Activated CD4-positive, alpha-beta T cell treated with anti-CD3 and anti-CD28 coated beads, Interleukin-2, Interleukin-6, amounts not matched to agents 100 ng/mL and 50 ng/mL, durations not matched to agents 16 hours and 8 hours (primary cell): ENCODE measurements at regions not wholly inside any gene's neighbourhood (a gene's known extent, or its start where the extent isn't known, plus 50 kb on each side); places are given as distances from the start of the nearest gene placed in this dataset.

ENCODE experiments used
- DNase-seq: peaks from one replicate; pipeline ENCODE4 v3.0.0-alpha.2; 2020

DNA sequence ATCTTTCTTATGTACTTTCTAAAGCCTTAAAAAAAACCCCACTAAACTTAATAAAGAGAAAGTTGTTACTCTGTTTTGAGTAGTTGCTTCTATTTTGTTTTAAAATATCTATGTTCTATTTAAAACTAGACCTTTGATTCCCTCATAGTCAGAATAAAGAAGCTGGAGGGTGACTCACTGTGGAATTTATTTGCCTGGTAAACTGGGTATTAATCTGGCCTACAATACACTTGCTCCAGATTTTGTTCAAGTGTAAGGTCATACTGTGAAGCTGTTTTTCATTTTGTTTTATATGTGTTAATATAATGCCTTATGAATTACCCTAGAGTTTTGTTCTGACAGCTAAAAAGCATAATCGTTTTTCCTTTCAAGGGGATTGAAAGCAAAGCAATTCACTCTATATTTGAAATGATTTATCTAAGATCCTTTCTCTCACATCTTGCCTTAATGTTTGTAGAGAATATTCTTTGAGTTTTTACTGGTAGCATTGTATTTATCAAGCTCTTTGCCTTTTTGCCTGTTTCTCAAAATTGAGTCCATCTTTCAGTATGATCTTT lies 277.4 kb upstream of the PITX2 start:
- no peak for DNase-seq

DNA sequence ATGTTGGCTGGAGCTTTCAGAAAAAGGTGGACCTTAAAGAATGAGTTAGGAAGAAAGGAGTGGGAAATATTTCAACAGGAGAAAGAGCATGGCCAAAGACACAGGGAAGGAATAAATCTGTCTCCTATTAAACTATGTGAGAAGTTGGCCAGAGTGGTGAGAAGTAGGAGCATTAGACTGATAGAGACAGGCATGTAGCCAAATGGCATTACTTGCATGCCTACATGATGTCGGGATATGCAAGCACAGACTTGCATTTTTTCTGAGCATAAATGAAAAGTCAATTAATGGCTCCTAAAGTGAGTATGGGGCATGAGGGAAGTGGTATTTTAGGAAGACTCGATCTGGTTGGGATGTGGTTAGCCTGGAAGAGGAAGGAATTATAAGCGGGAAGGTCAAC lies 279.6 kb upstream of the PITX2 start:
- DNase-seq, result no peak

DNA sequence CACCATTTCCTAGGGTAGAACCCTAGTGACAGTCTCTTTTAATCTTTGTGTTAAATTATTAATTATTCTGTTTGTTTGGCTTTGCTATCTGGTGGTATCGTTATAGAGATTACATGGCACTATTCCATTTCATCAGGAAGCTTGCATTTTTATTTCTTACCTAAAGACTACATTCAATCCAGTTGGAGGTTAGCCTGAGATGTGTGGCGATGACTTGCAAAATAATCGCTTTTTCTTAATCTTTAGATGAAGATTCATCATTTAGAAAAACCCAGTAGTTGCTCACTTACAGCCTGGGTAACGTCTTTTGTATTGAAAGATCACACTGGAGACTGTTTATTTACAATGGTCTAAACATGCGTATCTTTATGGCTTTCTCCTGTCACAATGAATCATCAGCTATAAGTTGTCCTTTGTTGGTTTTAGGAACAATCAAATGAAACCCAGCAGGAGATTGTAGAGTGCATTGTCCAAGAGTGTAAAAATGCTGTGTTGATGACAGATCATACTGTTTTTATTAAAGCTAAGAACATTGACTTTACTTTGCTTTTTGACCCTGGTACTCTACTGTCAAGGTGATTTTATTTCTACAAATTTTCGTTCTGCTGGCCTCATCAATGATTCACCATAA lies 281.7 kb upstream of the PITX2 start:
- no peak for DNase-seq

DNA sequence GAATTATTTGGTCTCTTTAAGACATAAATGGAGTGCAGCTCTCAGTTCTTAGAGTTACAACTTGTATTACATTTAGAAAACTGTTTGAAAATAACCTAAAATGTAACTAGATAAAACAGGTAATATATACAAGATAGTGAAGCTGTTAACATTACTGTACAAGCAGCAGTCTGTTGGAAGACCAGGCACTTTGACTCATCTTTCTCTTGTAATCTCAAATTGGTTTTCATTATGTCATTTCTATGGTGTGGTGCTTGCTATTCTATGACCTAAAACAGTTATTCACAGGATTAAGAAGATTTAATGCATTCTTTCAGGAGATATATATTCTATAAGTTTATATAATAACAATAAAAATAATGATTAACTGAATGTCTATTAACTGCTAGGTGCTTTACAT lies 282.5 kb upstream of the PITX2 start:
- DNase-seq, result no peak

DNA sequence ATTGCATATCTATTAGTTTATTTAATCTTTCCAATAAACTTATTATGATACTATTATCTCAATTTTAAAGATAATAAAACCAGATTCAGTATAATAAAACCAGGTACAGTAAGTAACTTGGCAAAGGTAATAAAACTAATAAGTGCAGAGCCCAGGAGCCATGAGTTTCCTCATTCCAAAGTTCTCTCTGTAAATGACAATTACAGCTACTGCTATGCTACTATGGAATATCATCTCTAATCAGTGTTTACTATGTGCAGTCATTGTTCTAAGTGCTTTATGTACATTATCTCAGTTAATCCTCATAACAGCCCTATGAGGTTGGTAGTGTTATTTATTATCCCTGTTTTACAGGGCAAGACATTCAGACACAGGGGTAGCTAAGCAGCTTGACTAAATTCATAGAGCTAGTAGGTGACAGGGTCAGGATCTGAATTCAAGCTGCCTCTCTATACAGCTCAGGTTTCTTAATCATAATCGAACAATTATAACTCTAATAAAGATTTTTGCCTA lies 285.0 kb upstream of the PITX2 start:
- no peak for DNase-seq

DNA sequence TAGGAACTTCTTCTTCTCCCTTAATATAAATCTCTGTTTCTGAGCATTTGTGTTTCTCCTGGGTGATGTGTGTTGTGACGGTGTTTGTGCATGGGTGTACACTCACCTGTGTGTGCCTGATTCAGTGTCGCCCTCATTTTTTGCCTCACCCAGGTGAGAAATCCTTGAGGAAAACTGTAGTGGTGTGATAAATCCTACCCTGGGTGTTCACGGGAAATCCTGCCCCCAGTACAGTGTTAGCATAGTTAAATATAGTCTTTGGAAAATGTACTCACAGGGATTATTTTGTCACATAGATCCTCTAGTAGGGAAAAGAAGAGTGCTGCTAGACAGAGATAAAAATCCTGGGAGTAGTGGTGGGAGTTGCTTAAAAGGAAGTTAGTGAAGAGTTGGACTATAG lies 291.9 kb upstream of the PITX2 start:
- no peak for DNase-seq

DNA sequence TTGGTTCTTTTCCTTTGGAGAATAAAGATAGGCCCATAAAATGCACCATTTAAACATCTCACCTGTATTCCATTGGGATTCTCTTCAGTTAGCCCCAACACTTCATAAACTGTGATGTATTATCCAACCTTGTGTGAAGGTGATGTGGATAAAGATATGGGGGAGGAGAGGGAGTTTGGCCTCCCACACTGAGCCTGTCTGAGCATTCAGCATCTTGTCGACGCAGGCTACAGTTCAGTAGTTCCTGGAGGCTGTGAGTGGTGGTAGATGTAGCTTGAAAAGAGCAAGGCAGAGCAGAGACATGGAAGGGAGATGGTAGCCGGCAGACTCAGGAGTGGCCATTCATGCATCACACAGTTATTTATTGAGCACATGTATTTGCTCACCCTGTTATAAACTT lies 292.4 kb upstream of the PITX2 start:
- DNase-seq, result no peak

DNA sequence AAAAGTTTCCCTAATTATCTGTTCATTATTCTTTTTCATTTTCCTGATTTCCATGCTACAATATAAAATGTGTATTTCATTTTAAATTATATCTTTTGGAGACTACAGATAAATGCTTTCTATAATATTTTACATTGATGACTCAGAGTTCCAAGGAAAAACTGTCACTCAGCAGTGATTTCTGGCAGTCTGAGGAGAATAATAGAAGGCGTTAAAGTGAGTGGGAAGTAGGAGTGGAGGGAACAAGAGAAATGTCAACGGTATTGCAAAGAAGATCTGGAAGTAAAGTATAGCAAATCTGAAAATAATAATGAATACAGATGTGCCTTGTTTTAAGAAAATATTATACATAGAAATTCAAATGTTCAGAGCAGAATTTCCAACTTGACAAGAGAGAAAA lies 293.6 kb upstream of the PITX2 start:
- no peak for DNase-seq

DNA sequence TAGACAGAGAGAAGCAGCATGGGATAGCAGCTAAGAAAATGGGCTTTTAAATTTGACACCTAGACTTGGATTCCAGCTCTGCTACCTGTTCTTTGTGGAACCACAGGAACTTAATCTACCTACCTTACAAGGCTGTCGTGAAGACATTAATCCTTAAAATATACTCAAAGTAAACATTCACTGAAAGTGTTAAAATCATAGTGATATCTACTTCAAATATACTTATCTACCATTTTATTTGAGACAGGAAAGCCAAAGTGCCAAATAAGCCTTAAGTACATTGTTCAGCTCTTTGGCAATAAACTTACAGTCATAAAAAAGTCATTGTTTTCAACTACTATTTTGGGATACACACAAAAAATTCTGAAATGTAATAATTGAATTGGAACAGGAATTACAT lies 295.0 kb upstream of the PITX2 start:
- no peak for DNase-seq

DNA sequence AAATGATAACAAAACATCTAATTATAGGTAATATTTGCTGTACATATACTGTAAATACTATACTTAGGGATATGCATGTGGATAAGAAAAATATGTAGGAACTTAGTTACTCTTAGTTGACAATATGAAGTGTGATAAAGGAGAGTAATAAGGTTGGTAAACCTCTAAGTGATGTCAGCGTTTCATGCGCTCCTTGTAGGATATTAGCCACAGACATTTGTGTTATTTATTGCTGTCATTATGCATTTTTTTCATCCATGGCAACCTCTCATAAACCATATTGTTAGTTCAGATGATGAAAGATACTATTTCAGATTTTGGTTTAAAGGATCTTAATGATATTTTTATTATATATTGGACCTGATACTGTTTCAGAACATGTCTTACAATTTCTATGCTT lies 298.1 kb upstream of the PITX2 start:
- DNase-seq, result no peak

DNA sequence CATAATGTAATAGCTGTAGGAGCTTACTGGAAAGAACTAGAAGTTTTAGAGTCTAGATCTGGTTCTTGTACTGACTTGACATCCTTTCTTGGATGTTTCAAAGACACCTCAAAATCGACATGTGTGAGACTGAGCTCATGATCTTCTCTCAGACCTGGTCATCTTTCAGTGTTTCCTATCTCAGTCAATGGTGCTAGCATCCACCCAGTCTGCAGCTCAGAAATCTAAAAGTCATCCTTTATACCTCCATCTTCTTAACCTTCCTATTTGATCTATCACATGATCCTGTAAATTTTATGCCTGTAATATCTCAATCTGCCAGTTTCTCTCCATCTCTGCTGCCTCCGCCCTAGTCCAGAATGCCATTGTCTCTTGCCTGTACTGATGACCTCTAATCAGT lies 301.9 kb upstream of the PITX2 start:
- no peak for DNase-seq

DNA sequence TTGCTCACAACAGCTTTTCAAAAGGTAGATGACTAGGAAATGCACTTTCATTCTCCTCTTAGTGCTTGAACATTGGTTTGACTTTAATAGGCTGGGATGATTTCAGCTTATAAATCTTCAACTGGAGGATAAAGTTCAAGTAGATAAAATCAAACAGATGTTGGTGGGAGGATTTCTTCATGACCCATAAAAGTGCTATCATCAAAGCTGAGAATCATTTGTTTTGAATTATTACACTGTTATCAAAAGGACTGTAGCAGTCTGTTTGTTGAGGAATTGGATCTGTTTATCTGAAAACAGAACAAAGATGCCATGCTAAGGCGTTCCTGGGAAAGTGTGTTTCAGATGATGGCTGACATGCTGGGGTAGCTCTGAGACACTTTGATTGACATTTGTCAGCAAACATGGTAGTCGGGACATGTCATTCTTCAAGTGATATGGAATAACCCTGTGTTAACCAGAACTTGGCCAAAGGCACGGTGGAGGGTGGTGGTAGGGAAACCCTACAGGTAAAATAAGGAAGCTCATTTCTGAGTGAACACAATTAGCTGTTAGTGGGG lies 304.0 kb upstream of the PITX2 start:
- no peak for DNase-seq

DNA sequence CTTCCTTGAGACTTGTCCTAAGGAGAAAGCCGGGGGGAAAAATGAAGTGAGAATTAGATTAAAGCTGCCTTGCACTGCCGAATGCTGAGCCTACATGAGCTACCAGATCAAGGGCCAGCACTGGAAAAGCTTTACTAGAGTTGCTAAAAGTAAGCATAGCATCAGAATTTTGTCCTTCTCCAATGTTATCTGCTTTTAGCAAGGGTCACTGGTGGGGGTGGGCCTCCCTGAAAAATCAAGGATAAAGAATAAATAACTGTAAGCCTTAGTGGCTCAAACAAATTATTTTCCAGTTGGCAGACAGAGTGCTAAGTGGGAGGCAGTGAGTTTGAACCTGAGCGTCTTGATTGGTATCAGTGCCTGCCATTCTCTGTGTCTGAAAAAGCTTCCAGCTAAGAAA lies 310.5 kb upstream of the PITX2 start:
- DNase-seq, result no peak

DNA sequence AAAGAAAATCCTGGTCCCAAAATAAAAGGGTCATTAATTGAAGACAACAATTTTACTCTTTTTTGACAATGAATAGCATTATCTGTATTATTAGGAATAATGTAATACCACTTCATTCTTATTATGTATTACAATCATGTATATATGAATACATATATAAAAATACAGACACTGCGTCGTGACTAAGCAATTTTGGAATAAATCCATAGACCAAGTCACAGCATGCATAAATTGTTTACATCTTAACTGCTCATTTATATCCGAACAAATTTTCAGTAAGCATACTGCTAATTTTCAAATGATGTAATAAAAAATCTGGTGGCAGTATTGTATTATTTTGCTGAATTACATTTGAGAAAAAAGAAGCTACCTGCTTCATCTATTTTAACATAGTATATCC lies 321.6 kb upstream of the PITX2 start:
- no peak for DNase-seq

DNA sequence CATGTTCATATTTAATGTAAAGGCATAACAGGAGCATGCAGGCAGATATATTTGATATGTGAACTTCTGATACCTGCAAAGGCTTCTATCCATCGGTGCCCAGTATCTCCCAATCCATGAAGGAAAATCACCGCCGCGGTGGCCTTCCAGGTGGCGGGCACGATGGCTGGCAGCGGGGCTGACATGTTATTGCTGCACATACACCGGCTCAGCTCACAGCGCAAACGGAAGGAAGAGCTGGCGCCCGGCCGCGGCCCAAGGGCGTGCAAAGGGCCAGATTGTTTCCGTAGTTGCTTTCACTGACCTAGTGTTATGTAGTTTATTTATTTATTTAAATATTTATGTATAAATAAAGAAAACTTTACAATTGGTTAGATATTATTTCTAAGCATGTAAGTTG lies 322.7 kb upstream of the PITX2 start:
- DNase-seq, result no peak

DNA sequence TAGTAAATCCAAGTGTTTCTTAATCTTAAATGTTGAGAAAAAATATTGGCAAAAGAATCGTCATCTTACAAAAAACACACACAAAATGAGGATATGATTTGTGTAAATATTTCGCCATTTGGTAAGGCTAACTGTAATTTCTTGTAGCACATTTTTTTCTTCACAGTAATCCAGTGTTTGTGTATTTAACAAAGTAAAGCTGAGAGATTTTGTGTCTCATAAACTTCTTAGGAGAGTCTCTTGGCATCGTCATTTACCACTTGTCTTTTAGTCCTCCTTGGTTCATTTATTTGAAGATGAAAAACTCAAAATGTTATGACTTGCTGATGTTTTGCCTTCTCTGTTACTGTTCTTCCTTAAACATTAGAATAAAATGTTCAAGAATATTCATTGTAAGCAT lies 326.7 kb upstream of the PITX2 start:
- DNase-seq, result no peak

DNA sequence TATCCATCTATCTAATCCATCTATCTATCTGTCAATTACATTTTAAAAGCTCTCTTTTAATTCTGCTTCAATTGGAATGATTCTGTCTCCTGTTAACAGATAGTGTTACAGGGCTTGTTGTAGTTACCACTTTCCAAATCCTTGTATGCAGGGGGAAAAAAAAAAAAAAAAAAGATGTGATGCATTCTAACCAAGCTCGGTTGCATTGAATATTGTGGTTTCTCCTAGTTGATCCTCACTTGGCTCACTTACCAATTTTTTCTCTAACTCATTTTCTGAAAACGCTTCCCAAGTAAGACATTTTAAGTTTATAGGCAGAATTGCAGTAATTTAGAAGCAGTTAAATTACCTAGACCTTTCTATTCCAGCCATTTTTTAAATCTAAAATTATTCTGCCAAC lies 327.9 kb upstream of the PITX2 start:
- DNase-seq, result no peak

DNA sequence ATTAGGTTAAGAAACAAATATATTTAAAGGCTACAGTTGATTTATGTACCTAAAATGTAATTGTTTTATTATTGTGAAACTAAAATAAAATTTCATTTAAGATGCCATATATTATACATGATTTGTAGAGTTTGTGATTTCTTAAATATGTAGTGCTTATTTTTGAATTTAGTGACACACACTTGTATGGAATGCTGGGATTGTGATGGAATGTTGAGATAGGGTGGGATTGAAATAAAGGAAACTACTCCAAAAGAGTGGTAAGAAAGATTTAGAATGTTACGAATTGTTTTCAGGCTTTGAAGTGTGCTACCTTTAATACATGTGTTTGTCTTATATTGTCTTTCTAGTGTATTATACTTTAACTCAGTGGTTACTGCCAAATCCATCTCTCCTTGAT lies 330.3 kb upstream of the PITX2 start:
- no peak for DNase-seq

DNA sequence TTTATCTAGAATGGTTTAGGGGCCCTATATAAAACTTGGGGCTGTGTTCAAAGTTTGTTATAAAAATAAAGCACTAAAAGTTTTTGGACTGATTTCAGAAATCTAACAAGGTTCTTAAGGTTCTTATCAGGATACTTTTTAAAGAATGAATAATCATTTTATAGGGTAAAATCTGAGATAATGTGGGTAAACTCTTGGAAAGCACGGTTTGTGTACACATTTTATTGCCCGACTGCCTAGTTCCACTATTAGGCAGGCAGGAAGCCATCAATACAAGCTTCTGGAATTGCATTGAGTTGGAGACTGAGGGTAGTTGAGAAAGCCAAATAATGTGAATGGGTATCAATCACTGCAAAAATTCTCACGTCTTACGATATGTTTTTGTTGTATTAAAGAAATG lies 331.0 kb upstream of the PITX2 start:
- DNase-seq, result no peak

DNA sequence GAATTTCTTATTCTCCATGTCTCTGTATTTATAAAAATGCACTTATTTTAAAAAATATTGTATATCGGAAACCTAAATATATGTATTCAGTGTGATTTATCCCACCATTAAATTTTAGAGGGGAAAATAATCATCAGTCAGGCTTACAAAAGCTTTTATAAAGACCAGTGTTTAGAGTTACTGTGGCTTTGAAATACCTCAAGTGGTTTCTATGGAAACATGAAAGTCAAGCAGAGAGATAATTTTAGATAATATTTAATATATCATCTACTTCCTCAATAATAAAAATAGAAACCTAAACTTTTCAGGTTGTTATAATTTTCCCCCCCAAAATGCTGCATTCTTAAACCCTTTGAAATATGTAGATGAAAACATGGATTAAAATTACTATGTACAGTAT lies 332.9 kb upstream of the PITX2 start:
- no peak for DNase-seq

DNA sequence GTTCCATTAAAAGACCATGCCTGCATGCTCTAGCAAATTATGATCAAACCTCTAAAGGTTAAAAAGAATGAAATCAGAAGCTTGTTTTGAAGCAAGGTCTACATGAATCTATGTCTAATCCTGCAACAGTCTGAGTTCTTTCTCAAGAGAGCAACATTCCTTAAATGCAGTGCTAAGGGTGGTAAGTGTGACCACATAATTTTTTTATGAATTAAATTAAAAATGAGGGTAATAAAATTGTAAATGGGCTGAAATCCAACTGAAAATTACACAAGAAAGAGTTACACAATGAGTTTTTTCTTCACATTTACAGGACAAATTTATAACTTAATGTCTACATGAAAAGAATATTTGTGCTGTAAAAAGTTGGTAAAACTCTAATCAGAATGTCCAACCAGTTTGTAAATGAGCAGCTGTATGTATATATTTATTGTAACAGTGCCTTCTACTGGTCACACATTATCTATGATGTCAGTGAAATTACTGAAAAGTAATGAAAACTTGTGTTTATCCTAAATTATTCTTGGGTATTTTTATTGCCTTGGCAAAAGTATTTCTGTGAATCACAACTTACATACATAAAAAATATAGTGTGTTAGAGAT lies 336.3 kb upstream of the PITX2 start:
- DNase-seq, result no peak

DNA sequence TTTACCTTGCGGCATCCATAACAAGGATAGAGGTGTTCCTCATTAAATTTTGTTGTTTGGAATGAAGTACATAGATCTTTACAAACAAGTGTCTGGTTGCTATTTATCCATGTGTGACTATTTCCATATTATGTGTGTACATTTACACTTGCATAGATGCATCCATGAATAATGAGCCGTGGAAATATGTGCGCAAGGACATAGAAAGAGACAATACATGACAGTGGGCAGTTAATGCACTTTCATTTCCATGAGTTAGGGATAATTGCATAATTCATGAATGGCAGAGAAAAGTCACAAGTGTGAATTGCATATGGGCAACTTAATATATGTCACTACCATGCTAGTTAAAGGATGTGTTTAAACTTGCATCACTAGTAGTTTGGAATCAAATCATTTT lies 338.2 kb upstream of the PITX2 start:
- no peak for DNase-seq

DNA sequence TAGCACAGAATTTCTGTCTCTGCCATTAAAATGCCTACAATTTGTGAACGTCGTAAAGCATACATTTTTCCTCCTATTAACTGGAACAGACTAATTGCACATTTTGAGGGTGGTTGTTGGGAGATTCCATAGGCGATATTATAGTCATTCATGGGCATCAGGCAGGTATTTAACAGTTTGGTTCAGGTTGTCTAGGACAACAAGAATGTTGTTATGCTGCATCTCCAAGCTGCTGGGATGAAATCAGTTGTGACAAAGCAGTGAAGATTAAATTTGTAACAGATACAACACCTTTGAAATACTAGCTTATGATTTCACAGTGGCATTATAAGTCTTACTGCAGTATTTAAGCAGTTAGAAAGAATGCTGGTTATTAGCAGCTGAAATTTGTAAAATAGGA lies 339.7 kb upstream of the PITX2 start:
- no peak for DNase-seq

DNA sequence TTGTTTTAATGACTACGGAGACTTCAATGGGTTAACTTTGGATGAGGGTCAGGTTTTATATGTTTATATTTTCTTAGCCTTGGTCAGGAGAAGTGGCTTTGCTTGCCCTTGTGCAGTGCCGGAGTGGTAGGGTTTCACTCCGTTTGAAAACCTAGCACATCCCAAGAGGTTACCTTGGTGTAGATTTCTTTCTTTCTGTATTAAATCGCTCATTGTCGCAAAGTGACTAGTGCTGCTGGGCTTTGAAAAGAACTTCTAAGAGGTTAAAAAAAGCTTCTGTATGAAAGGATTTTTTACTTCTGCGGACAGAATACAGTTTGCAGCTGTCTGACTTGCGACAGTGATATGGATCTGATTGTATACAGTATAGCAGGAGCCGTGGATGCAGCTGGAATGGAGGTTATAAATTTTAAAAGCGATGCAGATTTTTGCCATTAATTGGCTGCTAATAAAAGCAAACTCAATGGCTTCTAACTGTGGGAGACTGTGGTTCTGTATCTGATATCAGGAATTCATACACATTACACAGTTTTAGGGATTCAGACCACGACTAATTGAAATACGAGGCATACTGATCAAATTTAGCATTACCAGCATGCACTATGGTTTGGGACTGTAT lies 340.9 kb upstream of the PITX2 start:
- no peak for DNase-seq
